ENCODE measurements at regions not wholly inside any gene's neighbourhood (a gene's known extent, or its start where the extent isn't known, plus 50 kb on each side); places are given as distances from the start of the nearest gene placed in this dataset.
"Not testable (repeated sequence)": the region's sequence is repeated elsewhere in the genome, so short reads cannot be mapped to it uniquely, and the experiment has no call there.

DNA sequence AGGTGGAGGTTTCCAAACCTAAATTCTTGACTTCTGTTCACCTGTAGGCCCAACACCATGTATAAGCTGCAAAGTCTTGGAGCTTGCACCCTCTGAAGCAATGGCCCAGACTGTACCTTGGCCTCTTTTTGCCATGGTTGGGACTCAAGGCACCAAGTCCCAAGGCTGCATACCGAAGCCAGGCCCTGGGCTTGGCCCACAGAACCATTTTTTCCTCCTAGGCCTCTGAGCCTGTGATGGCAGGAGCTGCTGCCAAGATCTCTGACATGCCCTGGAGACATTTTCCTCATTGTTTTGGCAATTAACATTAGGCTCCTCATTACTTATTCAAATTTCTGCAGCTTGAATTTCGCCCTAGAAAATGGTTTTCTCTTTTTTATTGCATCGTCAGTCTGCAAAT lies 297.9 kb downstream of the OXSM start:
- TF ChIP-seq, protein P1, sequence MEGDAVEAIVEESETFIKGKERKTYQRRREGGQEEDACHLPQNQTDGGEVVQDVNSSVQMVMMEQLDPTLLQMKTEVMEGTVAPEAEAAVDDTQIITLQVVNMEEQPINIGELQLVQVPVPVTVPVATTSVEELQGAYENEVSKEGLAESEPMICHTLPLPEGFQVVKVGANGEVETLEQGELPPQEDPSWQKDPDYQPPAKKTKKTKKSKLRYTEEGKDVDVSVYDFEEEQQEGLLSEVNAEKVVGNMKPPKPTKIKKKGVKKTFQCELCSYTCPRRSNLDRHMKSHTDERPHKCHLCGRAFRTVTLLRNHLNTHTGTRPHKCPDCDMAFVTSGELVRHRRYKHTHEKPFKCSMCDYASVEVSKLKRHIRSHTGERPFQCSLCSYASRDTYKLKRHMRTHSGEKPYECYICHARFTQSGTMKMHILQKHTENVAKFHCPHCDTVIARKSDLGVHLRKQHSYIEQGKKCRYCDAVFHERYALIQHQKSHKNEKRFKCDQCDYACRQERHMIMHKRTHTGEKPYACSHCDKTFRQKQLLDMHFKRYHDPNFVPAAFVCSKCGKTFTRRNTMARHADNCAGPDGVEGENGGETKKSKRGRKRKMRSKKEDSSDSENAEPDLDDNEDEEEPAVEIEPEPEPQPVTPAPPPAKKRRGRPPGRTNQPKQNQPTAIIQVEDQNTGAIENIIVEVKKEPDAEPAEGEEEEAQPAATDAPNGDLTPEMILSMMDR (conservative IDR thresholded peaks at IDR 0.05): no peak
- H3K27ac ChIP-seq: no peak overlapping the region

DNA sequence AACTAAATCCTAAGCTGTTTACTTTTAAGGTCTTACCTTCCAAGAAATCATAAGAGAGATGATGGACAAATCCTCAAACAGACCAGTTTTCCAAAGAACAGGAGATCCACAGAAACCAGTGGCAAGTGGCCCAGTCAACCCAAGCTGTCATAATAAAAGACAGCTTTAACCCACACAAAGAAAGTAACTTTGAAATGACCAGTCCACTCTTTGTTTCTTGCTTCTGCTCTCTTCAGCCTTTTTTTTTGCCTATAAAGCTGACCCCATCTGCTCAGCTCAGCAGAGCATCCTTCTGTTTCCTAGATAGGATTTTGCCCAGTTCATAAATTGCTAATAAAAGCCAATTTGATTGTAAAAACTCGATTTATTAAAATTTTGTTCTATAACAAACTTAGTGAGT lies 299.4 kb downstream of the OXSM start:
- no peak overlapping the region for H3K27ac ChIP-seq
- TF ChIP-seq, protein P1 (conservative IDR thresholded peaks at IDR 0.05): no peak

DNA sequence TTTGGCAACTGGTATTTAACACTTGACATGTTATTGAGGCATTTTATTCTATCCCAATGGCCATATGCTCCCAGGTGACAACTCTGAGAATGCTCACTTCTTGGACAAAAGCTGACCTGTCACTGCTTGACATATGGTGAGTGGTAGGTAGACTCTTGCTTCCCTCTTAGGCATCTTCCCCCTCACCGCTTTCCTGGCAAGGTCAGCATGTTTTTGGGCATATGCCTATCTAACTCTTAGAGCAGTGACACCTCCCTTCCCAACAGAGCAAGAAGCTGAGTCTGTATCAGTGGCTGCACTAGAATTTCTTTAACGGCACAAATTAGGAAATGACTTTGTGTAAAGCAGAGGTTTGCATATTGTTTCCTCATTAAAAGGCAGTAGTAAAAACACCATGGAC lies 300.7 kb downstream of the OXSM start:
- no peak overlapping the region for H3K27ac ChIP-seq
- TF ChIP-seq, protein P1 (conservative IDR thresholded peaks at IDR 0.05): no peak

DNA sequence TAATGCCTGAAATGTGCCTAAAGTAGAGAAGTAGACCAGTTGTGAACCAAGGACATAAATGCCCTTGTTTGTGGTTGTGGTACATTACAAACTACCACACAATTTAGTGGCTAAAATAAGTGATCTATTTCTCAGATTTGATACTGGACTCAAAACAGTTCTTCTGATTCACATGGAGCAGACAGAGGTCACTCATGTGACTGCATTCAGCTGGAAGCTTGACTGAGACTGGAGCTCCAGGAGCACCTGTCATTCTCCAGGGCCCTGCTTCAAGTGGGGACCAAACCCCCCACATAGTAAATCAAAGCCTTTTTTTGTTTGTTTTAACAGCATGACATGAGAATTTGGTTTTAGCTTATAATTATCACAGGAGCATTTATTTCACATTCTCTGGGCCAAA lies 301.2 kb downstream of the OXSM start:
- TF ChIP-seq, protein P1 (conservative IDR thresholded peaks at IDR 0.05): no peak
- no peak overlapping the region for H3K27ac ChIP-seq

DNA sequence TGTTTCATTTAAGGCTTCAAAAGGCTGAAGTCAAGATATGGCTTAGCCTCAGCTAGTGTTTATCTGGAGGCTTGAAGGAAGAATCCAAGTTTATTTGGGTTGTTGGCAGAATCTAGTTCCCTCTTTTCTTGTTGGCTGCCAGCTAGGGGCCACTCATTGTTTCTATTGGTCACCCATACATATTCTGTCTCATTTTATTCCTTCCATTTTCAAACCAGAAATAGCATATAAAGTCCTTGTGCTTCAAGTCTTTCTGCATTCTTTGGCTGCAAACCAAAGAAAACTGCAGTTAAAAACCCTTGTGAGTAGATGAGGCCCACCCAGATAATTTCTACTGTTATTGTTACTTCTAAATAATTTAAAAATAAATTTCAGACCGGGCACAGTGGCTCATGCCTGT lies 301.7 kb downstream of the OXSM start:
- TF ChIP-seq, protein P1 (conservative IDR thresholded peaks at IDR 0.05): no peak

DNA sequence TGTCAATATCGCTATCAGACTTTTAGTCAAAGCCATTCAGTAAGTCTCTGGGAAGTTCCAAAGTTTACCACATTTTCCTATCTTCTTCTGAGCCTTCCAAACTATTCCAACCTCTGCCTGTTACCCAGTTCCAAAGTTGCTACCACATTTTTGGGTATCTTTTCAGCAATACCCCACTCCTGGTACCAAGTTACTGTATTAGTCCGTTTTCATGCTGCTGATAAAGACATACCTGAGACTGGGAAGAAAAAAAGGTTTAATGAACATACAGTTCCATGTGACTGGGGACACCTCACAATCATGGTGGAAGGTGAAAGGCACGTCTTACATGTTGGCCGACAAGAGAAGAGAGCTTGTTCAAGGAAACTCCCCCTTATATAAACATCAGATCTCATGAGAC lies 307.2 kb downstream of the OXSM start:
- not testable (repeated sequence) for H3K27ac ChIP-seq

More for the DNA sequence above, 301.7 kb downstream of the OXSM start:
- no peak overlapping the region for H3K27ac ChIP-seq

DNA sequence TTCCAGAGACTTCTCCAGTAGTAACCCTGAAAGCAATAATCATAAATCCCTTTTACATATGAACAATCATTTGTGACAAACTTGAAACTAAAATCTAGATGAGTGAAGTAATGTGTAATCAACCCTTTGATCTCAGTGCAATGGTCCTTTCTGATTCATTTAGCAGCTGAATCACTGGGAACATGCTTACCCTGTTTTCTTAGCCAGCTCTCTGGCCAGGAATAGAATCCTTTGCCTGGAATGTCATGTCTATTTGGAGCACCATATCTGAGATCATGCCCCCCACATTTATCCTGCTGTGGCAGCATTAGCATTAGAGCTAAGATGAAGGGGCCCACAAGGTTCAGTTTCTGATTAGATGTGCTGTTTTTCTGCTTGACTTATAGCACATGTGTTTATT lies 309.8 kb downstream of the OXSM start:
- no peak overlapping the region for H3K27ac ChIP-seq
- TF ChIP-seq, protein P1 (conservative IDR thresholded peaks at IDR 0.05): no peak

DNA sequence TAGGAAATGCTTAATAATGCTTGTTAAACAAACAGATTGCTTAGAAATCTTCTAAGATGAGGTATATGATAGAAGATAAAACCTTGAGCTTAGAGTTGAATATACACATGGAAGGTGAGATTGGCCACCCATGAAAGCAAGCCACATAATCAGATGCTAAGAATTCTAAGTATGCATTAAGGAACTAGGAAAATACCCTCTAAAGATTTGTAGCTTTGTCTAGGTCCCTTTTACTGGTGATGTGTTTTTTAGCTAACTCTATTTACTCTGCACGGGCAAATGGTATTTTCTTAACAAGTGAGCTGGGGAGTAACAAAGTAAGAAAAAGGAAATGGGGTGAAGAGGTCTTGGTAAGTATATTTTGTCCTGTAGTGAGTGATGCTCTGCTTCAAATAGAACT lies 310.3 kb downstream of the OXSM start:
- H3K27ac ChIP-seq: no peak overlapping the region
- TF ChIP-seq, protein P1 (conservative IDR thresholded peaks at IDR 0.05): no peak

Measured in VCaP (cell line).